Keratinocyte (primary cell): ENCODE measurements at regions not wholly inside any gene's neighbourhood (a gene's known extent, or its start where the extent isn't known, plus 50 kb on each side); places are given as distances from the start of the nearest gene placed in this dataset.

Experiments
- DNase-seq: peaks from one replicate; pipeline ENCODE4 v3.0.0-alpha.2; 2011; ENCODE audit warnings: low read depth, missing footprints, low spot score
- FAIRE-seq: peaks from 2 replicates; lab custom pipeline; 2011; peaks lifted over from hg19 to GRCh38; lab: Jason Lieb, UNC
- H2AFZ ChIP-seq: 2 replicates; pipeline ENCODE4 v1.6.0; 2012; ENCODE audit warnings: low read length, control low read depth, inconsistent platforms; ENCODE audit not compliant: control insufficient read depth
- H3K27ac ChIP-seq: 2 replicates; pipeline ENCODE4 v1.5.1; 2011; ENCODE audit warnings: low read length; ENCODE audit not compliant: control insufficient read depth, insufficient read depth
- H3K27me3 ChIP-seq: 3 replicates; pipeline ENCODE4 v1.6.0; 2011; ENCODE audit warnings: low read length; ENCODE audit not compliant: control insufficient read depth, insufficient read depth; ENCODE audit errors: extremely low read depth
- H3K36me3 ChIP-seq, 2 experiments: 2 replicates in 1 of 2; 3 replicates in 1 of 2; pipeline ENCODE4 v1.5.1; 2011; ENCODE audit warnings: low read length in 2 of 2, mild to moderate bottlenecking in 1 of 2; ENCODE audit not compliant: control insufficient read depth in 2 of 2, insufficient read depth in 2 of 2; ENCODE audit errors: extremely low read depth in 1 of 2
- H3K4me1 ChIP-seq: 3 replicates; pipeline ENCODE4 v1.5.1; 2011; ENCODE audit warnings: low read length; ENCODE audit not compliant: control insufficient read depth, insufficient read depth; ENCODE audit errors: extremely low read depth
- H3K4me2 ChIP-seq: 3 replicates; pipeline ENCODE4 v1.6.0; 2011; ENCODE audit warnings: low read depth, low read length; ENCODE audit not compliant: control insufficient read depth, insufficient read depth; ENCODE audit errors: extremely low read depth
- H3K4me3 ChIP-seq, 3 experiments: fragments of 200-600 bp in 1 of 3; sonication (generic) in 1 of 3; 2 replicates in 2 of 3; 3 replicates in 1 of 3; pipeline ENCODE4 v1.5.1; 2011 to 2016; ENCODE audit warnings: low read length in 3 of 3, mild to moderate bottlenecking in 3 of 3, control low read depth in 2 of 3, inconsistent platforms in 1 of 3, low read depth in 1 of 3, mixed read lengths in 1 of 3, mixed run types in 1 of 3, moderate library complexity in 1 of 3; ENCODE audit not compliant: control insufficient read depth in 2 of 3, insufficient read depth in 2 of 3; ENCODE audit errors: extremely low read depth in 1 of 3
- H3K79me2 ChIP-seq: 2 replicates; pipeline ENCODE4 v1.6.0; 2012; ENCODE audit warnings: low read length; ENCODE audit not compliant: control insufficient read depth, insufficient read depth
- H3K9ac ChIP-seq: 3 replicates; pipeline ENCODE4 v1.6.0; 2011; ENCODE audit warnings: low read length; ENCODE audit not compliant: control insufficient read depth, insufficient read depth; ENCODE audit errors: extremely low read depth
- H3K9me1 ChIP-seq: 3 replicates; pipeline ENCODE4 v1.6.0; 2011; ENCODE audit warnings: low read length; ENCODE audit not compliant: control insufficient read depth, insufficient read depth; ENCODE audit errors: extremely low read depth
- H3K9me3 ChIP-seq: 2 replicates; pipeline ENCODE4 v1.5.1; 2012; ENCODE audit warnings: low read depth, low read length; ENCODE audit not compliant: control insufficient read depth
- H4K20me1 ChIP-seq: 3 replicates; pipeline ENCODE4 v1.6.0; 2011; ENCODE audit warnings: low read length; ENCODE audit not compliant: control insufficient read depth, insufficient read depth; ENCODE audit errors: extremely low read depth
- CTCF ChIP-seq, 3 experiments: IDR thresholded peaks in 1 of 3; conservative IDR thresholded peaks in 1 of 3; optimal IDR thresholded peaks in 1 of 3; 2 replicates in 2 of 3; 3 replicates in 1 of 3; pipeline versions ENCODE3 to v1.5.1; 2011; ENCODE audit warnings: low read length in 3 of 3, mild to moderate bottlenecking in 3 of 3, moderate library complexity in 2 of 3, control low read depth in 1 of 3, inconsistent platforms in 1 of 3; ENCODE audit not compliant: insufficient read depth in 2 of 3; ENCODE audit errors: extremely low read depth in 1 of 3
- EZH2 ChIP-seq: IDR thresholded peaks from one replicate; pipeline ENCODE4 v1.6.1; 2012; ENCODE audit warnings: inconsistent platforms, mild to moderate bottlenecking, low read length, moderate library complexity
- dilution Hi-C: fragments of 300-500 bp; cut with MboI; formaldehyde crosslinking; loops from one replicate; pipeline ENCODE4 v1.7.0; 2020; ENCODE audit warnings: low sequenced_read_pairs; ENCODE audit not compliant: extremely low pct_ligation_motif_present

GRCh38 chr2:22043784-22044183 is 920.0 kb downstream of the TDRD15 start:
- Histone ChIP-seq H2AFZ (no peak overlapping the region), H3K27ac (no peak overlapping the region), H4K20me1 (no peaks in the 10 kb centered on the region), H3K4me3 (no peak overlapping the region), H3K4me1 (no peaks in the 10 kb centered on the region), H3K79me2 (no peaks in the 10 kb centered on the region), H3K36me3 (no peaks in the 10 kb centered on the region), H3K9me3 (no peaks in the 10 kb centered on the region), H3K9me1 (no peaks in the 10 kb centered on the region), H3K27me3 (no peaks in the 10 kb centered on the region), H3K9ac (no peak overlapping the region), H3K4me2 (no peak overlapping the region)
- DNase-seq, result no peak
- TF ChIP-seq EZH2, result no peak
- TF ChIP-seq CTCF (optimal IDR thresholded peaks at IDR 0.05 in 1 of 3, IDR thresholded peaks at IDR 0.05 in 1 of 3, conservative IDR thresholded peaks at IDR 0.05 in 1 of 3; ENCODE audit: extremely low read depth in 1 of 3, insufficient read depth in 2 of 3, low read length in 3 of 3), result no peak
- no peak for FAIRE-seq
- dilution Hi-C loops, result no loop called here

GRCh38 chr2:22055784-22056620 is 932.2 kb downstream of the TDRD15 start:
- Histone ChIP-seq H3K9ac (no peak overlapping the region), H2AFZ (no peak overlapping the region), H3K4me3 (no peak overlapping the region), H3K27me3 (no peaks in the 10 kb centered on the region), H3K4me2 (no peak overlapping the region), H3K36me3 (no peaks in the 10 kb centered on the region), H3K79me2 (no peaks in the 10 kb centered on the region), H3K9me1 (no peaks in the 10 kb centered on the region), H4K20me1 (no peaks in the 10 kb centered on the region), H3K4me1 (no peaks in the 10 kb centered on the region), H3K27ac (no peak overlapping the region), H3K9me3 (no peaks in the 10 kb centered on the region)
- FAIRE-seq (no peak), DNase-seq (no peak)
- dilution Hi-C loops, result no loop called here
- TF ChIP-seq EZH2 (no peak), CTCF (optimal IDR thresholded peaks at IDR 0.05 in 1 of 3, IDR thresholded peaks at IDR 0.05 in 1 of 3, conservative IDR thresholded peaks at IDR 0.05 in 1 of 3; ENCODE audit: extremely low read depth in 1 of 3, insufficient read depth in 2 of 3, low read length in 3 of 3) (no peak)
